Activated naive CD8-positive, alpha-beta T cell treated with anti-CD3 and anti-CD28 coated beads, Interleukin-2, amount 50 U/mL, for 24 hours (primary cell): ENCODE measurements at regions not wholly inside any gene's neighbourhood (a gene's known extent, or its start where the extent isn't known, plus 50 kb on each side); places are given as distances from the start of the nearest gene placed in this dataset.

Experiments used
- ATAC-seq: fragments of 150-1000 bp; cut with Tn5 transposase; one replicate; pipeline ENCODE4 v1.10.0; 2021
- DNase-seq: peaks from one replicate; pipeline ENCODE4 v3.0.0; 2021
- H3K27ac Mint-ChIP-seq: one replicate; pipeline ENCODE4 v1.8.0; 2021; ENCODE audit warnings: mild to moderate bottlenecking, mixed read lengths
- H3K27me3 Mint-ChIP-seq: one replicate; pipeline ENCODE4 v1.8.0; 2021; ENCODE audit warnings: mixed read lengths
- H3K36me3 Mint-ChIP-seq: one replicate; pipeline ENCODE4 v1.8.0; 2021; ENCODE audit warnings: low read depth, mixed read lengths
- H3K4me1 Mint-ChIP-seq: one replicate; pipeline ENCODE4 v1.8.0; 2021; ENCODE audit warnings: mixed read lengths
- H3K4me3 Mint-ChIP-seq: one replicate; pipeline ENCODE4 v1.8.0; 2021; ENCODE audit warnings: mild to moderate bottlenecking, moderate library complexity, mixed read lengths
- H3K9me3 Mint-ChIP-seq: one replicate; pipeline ENCODE4 v1.8.0; 2021; ENCODE audit warnings: mixed read lengths

GRCh38 chr14:84546236-84546635 lies 983.7 kb upstream of the FLRT2 start:
- no peak for ATAC-seq
- Mint-ChIP-seq H3K4me1 (no peaks in the 10 kb centered on the region), H3K27ac (no peak overlapping the region), H3K9me3 (peaks cover 6% of the 10 kb centered on the region), H3K27me3 (no peaks in the 10 kb centered on the region), H3K4me3 (no peak overlapping the region), H3K36me3 (no peaks in the 10 kb centered on the region)
- DNase-seq: no peak

- no peaks in the 10 kb centered on the region for H3K36me3 Mint-ChIP-seq
- H3K4me1 Mint-ChIP-seq: no peaks in the 10 kb centered on the region
- peaks cover 22% of the 10 kb centered on the region for H3K9me3 Mint-ChIP-seq
- no peak for DNase-seq
- no peak overlapping the region for H3K27ac Mint-ChIP-seq
- H3K4me3 Mint-ChIP-seq: no peak overlapping the region
- ATAC-seq: no peak
- no peaks in the 10 kb centered on the region for H3K27me3 Mint-ChIP-seq
Measured at GRCh38 chr14:84554136-84554535, 975.8 kb upstream of the FLRT2 start.

GRCh38 chr14:84555493-84555892 lies 974.5 kb upstream of the FLRT2 start:
- H3K36me3 Mint-ChIP-seq: no peaks in the 10 kb centered on the region
- no peaks in the 10 kb centered on the region for H3K4me1 Mint-ChIP-seq
- H3K9me3 Mint-ChIP-seq: peaks cover 18% of the 10 kb centered on the region
- no peak for ATAC-seq
- H3K27ac Mint-ChIP-seq: no peak overlapping the region
- H3K27me3 Mint-ChIP-seq: no peaks in the 10 kb centered on the region
- no peak overlapping the region for H3K4me3 Mint-ChIP-seq
- no peak for DNase-seq

DNA sequence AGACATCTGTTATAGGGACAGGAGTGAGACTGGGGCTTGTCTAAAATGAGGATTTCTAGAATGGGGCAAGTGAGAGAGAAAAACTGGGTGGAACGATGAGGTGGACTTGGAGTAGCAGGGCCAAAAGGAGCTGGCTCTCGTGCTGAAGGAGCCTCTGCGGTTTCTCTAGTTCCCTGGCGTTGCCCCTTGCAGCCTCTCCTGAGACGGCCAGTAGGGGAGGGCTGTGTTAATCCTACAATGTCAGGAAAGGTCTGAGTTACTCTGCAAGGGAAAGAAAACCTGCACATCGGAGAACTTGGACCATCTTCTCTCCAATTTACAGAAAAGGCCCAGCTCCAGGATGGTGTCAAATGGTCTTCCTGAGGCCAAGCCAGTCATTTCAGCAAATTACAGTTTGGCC lies 963.8 kb upstream of the FLRT2 start:
- H3K27me3 Mint-ChIP-seq: no peaks in the 10 kb centered on the region
- DNase-seq: no peak
- H3K4me3 Mint-ChIP-seq: no peak overlapping the region
- no peak for ATAC-seq
- peaks cover 22% of the 10 kb centered on the region for H3K9me3 Mint-ChIP-seq
- no peaks in the 10 kb centered on the region for H3K4me1 Mint-ChIP-seq
- H3K27ac Mint-ChIP-seq: no peak overlapping the region
- H3K36me3 Mint-ChIP-seq: no peaks in the 10 kb centered on the region

DNA sequence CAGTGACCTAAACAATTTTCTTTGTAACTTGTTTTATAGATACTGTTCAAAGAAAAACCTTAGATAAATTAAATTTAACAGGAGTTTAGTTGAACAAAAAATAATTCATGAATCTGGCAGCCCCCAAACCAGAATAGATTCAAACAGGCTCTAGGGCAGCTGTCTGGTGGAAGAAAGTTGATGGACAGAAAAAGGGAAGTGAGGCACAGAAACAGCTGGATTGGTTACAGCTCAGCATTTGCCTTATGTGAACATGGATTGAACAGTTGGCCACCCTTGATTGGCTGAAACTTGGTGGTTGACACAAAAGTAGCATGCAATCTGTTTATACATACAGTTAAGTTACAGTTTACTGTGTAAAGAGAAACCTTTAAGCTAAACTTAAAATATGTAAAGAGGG lies 954.3 kb upstream of the FLRT2 start:
- DNase-seq (no peak), ATAC-seq (no peak)
- H3K27ac Mint-ChIP-seq: no peak overlapping the region
- H3K9me3 Mint-ChIP-seq: peaks cover 7% of the 10 kb centered on the region
- H3K27me3 Mint-ChIP-seq: no peaks in the 10 kb centered on the region
- no peaks in the 10 kb centered on the region for H3K4me1 Mint-ChIP-seq
- H3K4me3 Mint-ChIP-seq: no peak overlapping the region
- H3K36me3 Mint-ChIP-seq: no peaks in the 10 kb centered on the region

GRCh38 chr14:84579292-84579691 lies 950.7 kb upstream of the FLRT2 start:
- Mint-ChIP-seq H3K9me3 (peaks cover 3% of the 10 kb centered on the region), H3K36me3 (no peaks in the 10 kb centered on the region), H3K4me1 (no peaks in the 10 kb centered on the region), H3K27ac (no peak overlapping the region), H3K27me3 (no peaks in the 10 kb centered on the region), H3K4me3 (no peak overlapping the region)
- DNase-seq: no peak
- no peak for ATAC-seq

DNA sequence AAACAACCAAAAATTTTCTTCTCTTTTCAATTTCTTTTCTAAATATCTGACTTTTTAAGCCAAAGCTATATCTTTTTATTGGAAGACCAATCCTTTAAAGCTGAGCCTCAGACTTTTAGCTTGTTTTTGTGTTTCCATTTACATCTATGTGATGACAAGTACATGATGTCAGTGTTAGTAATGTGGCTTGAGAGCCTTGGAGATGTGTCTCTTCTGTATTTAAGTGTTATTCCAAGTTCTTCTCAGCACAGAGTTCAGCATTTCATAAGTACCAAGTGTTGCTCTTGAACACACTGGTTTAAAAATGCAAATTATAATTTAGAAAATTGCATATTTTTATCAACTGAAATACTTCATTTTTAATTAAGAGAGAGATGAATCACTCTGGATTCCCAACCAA lies 948.9 kb upstream of the FLRT2 start:
- H3K4me3 Mint-ChIP-seq: no peak overlapping the region
- no peak for DNase-seq

DNA sequence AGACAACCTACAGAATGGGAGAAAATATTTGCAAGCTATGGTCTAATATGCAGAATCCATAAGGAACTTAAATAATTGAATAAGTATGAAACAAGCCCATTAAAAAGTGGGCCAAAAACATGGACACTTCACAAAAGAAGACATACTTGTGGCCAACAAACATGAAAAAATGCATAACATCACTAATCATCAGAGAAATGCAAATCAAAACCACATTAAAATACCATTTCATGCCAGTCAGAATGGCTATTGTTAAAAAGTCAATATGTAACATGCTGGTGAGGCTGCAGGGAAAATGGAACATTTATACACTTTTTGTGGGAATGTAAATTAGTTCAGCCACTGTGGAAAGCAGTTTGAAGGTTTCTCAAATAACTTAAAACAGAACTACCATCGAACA lies 945.4 kb upstream of the FLRT2 start:
- Mint-ChIP-seq H3K27me3 (no peaks in the 10 kb centered on the region), H3K9me3 (peaks cover 12% of the 10 kb centered on the region), H3K4me1 (no peaks in the 10 kb centered on the region), H3K4me3 (no peak overlapping the region), H3K27ac (no peak overlapping the region), H3K36me3 (no peaks in the 10 kb centered on the region)
- ATAC-seq: no peak
- no peak for DNase-seq

More for the DNA sequence above, 948.9 kb upstream of the FLRT2 start:
- H3K9me3 Mint-ChIP-seq: peaks cover 7% of the 10 kb centered on the region
- no peak overlapping the region for H3K27ac Mint-ChIP-seq
- H3K36me3 Mint-ChIP-seq: no peaks in the 10 kb centered on the region
- no peak for ATAC-seq
- H3K4me1 Mint-ChIP-seq: no peaks in the 10 kb centered on the region
- H3K27me3 Mint-ChIP-seq: no peaks in the 10 kb centered on the region

DNA sequence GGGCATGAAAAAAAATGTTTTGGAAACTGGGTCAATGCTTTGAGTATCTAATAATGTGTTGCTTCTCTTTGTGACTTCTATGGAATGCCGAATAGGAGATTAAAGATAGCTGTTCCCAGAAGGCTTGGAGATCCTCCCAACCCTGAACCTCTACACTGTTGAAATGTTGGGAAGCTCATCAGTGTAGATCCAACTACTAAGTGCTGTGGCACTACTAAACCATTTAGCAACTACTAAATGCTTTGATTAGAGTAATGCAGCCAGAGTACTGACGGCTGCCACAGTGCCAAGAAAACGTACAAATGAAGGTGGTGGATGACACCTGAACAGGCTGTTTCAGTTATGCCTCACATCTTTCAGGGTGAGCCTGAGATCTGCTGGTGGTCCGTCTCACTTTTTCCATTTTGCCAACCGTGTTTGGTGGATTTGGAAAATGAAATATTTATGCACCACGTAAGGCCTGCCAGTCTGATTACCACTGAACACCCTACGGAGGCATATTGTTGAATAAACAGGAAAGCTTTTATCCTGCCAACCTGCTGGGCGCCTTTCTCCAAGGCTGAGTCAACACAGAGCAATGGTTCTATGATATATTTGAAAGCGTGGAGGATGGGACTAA lies 938.0 kb upstream of the FLRT2 start:
- Mint-ChIP-seq H3K9me3 (peaks cover 8% of the 10 kb centered on the region), H3K36me3 (no peaks in the 10 kb centered on the region), H3K27ac (no peak overlapping the region), H3K27me3 (no peaks in the 10 kb centered on the region), H3K4me3 (no peak overlapping the region), H3K4me1 (no peaks in the 10 kb centered on the region)
- ATAC-seq (no peak), DNase-seq (no peak)

- Mint-ChIP-seq H3K9me3 (peaks cover 3% of the 10 kb centered on the region), H3K36me3 (no peaks in the 10 kb centered on the region)
- DNase-seq: no peak
Measured at GRCh38 chr14:84592770-84593169, 937.2 kb upstream of the FLRT2 start.

GRCh38 chr14:84610086-84610485 lies 919.9 kb upstream of the FLRT2 start:
- no peak for DNase-seq
- H3K27me3 Mint-ChIP-seq: no peaks in the 10 kb centered on the region
- no peak overlapping the region for H3K4me3 Mint-ChIP-seq
- no peaks in the 10 kb centered on the region for H3K36me3 Mint-ChIP-seq
- H3K4me1 Mint-ChIP-seq: no peaks in the 10 kb centered on the region
- no peak for ATAC-seq
- no peaks in the 10 kb centered on the region for H3K9me3 Mint-ChIP-seq
- H3K27ac Mint-ChIP-seq: no peak overlapping the region

More at GRCh38 chr14:84592770-84593169, 937.2 kb upstream of the FLRT2 start:
- H3K27me3 Mint-ChIP-seq: no peaks in the 10 kb centered on the region
- H3K27ac Mint-ChIP-seq: no peak overlapping the region
- ATAC-seq: no peak
- no peak overlapping the region for H3K4me3 Mint-ChIP-seq
- H3K4me1 Mint-ChIP-seq: no peaks in the 10 kb centered on the region

- no peaks in the 10 kb centered on the region for H3K27me3 Mint-ChIP-seq
- H3K4me1 Mint-ChIP-seq: no peaks in the 10 kb centered on the region
- ATAC-seq: no peak
Measured at GRCh38 chr14:84622357-84622756, 907.6 kb upstream of the FLRT2 start.

GRCh38 chr14:84643446-84643845 lies 886.5 kb upstream of the FLRT2 start:
- H3K27ac Mint-ChIP-seq: no peak overlapping the region
- H3K27me3 Mint-ChIP-seq: no peaks in the 10 kb centered on the region
- H3K36me3 Mint-ChIP-seq: no peaks in the 10 kb centered on the region
- DNase-seq: no peak
- no peaks in the 10 kb centered on the region for H3K4me1 Mint-ChIP-seq
- ATAC-seq: no peak
- H3K4me3 Mint-ChIP-seq: no peak overlapping the region
- H3K9me3 Mint-ChIP-seq: no peaks in the 10 kb centered on the region

More at GRCh38 chr14:84622357-84622756, 907.6 kb upstream of the FLRT2 start:
- DNase-seq: no peak
- Mint-ChIP-seq H3K36me3 (no peaks in the 10 kb centered on the region), H3K9me3 (peaks cover 17% of the 10 kb centered on the region), H3K27ac (no peak overlapping the region), H3K4me3 (no peak overlapping the region)

GRCh38 chr14:84646786-84647500 lies 883.0 kb upstream of the FLRT2 start:
- H3K4me3 Mint-ChIP-seq: no peak overlapping the region
- H3K4me1 Mint-ChIP-seq: no peaks in the 10 kb centered on the region

GRCh38 chr14:84655014-84655413 lies 874.9 kb upstream of the FLRT2 start:
- no peaks in the 10 kb centered on the region for H3K27me3 Mint-ChIP-seq
- no peak overlapping the region for H3K4me3 Mint-ChIP-seq
- ATAC-seq: no peak
- no peaks in the 10 kb centered on the region for H3K4me1 Mint-ChIP-seq
- DNase-seq: no peak
- H3K36me3 Mint-ChIP-seq: no peaks in the 10 kb centered on the region
- no peak overlapping the region for H3K27ac Mint-ChIP-seq
- peaks cover 27% of the 10 kb centered on the region for H3K9me3 Mint-ChIP-seq

More at GRCh38 chr14:84646786-84647500, 883.0 kb upstream of the FLRT2 start:
- Mint-ChIP-seq H3K36me3 (no peaks in the 10 kb centered on the region), H3K27me3 (no peaks in the 10 kb centered on the region), H3K9me3 (peaks cover 15% of the 10 kb centered on the region), H3K27ac (no peak overlapping the region)
- DNase-seq (no peak), ATAC-seq (no peak)
